ENCODE measurements at regions not wholly inside any gene's neighbourhood (a gene's known extent, or its start where the extent isn't known, plus 50 kb on each side); places are given as distances from the start of the nearest gene placed in this dataset.

GRCh38 chr15:47337836-47338235, 379.5 kb upstream of the SEMA6D start:
- no peak overlapping the region for H3K4me3 ChIP-seq

GRCh38 chr15:47338771-47339170, 378.5 kb upstream of the SEMA6D start:
- no peaks in the 10 kb centered on the region for H3K36me3 ChIP-seq
- TF ChIP-seq, protein P1, sequence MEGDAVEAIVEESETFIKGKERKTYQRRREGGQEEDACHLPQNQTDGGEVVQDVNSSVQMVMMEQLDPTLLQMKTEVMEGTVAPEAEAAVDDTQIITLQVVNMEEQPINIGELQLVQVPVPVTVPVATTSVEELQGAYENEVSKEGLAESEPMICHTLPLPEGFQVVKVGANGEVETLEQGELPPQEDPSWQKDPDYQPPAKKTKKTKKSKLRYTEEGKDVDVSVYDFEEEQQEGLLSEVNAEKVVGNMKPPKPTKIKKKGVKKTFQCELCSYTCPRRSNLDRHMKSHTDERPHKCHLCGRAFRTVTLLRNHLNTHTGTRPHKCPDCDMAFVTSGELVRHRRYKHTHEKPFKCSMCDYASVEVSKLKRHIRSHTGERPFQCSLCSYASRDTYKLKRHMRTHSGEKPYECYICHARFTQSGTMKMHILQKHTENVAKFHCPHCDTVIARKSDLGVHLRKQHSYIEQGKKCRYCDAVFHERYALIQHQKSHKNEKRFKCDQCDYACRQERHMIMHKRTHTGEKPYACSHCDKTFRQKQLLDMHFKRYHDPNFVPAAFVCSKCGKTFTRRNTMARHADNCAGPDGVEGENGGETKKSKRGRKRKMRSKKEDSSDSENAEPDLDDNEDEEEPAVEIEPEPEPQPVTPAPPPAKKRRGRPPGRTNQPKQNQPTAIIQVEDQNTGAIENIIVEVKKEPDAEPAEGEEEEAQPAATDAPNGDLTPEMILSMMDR (IDR thresholded peaks at IDR 0.05; ENCODE audit: borderline replicate concordance): no peak
- no peaks in the 10 kb centered on the region for H3K4me1 ChIP-seq
- H3K9me3 ChIP-seq (replicated peaks): no peaks in the 10 kb centered on the region
- no peaks in the 10 kb centered on the region for H3K27me3 ChIP-seq (ENCODE audit: low read depth)
- H3K4me3 ChIP-seq: no peak overlapping the region
- H3K27ac ChIP-seq (replicated peaks): no peak overlapping the region
- DNase-seq: no peak
- intact Hi-C loops (cut with micrococcal nuclease): no loop called here

More at GRCh38 chr15:47337836-47338235, 379.5 kb upstream of the SEMA6D start:
- intact Hi-C loops (cut with micrococcal nuclease): no loop called here
- H3K4me1 ChIP-seq: no peaks in the 10 kb centered on the region
- H3K9me3 ChIP-seq (replicated peaks): no peaks in the 10 kb centered on the region
- H3K36me3 ChIP-seq: no peaks in the 10 kb centered on the region
- H3K27me3 ChIP-seq (ENCODE audit: low read depth): no peaks in the 10 kb centered on the region
- DNase-seq: no peak
- no peak overlapping the region for H3K27ac ChIP-seq (replicated peaks)
- TF ChIP-seq, protein P1 (IDR thresholded peaks at IDR 0.05; ENCODE audit: borderline replicate concordance): no peak

- H3K36me3 ChIP-seq: no peaks in the 10 kb centered on the region
- TF ChIP-seq, protein P1 (IDR thresholded peaks at IDR 0.05; ENCODE audit: borderline replicate concordance): no peak
- no peaks in the 10 kb centered on the region for H3K9me3 ChIP-seq (replicated peaks)
- no peak for DNase-seq
- no peaks in the 10 kb centered on the region for H3K4me1 ChIP-seq
- no peak overlapping the region for H3K4me3 ChIP-seq
- intact Hi-C loops (cut with micrococcal nuclease): no loop called here
- no peaks in the 10 kb centered on the region for H3K27me3 ChIP-seq (ENCODE audit: low read depth)
- H3K27ac ChIP-seq (replicated peaks): no peak overlapping the region
These were observed 377.3 kb upstream of the SEMA6D start for GRCh38 chr15:47339800-47340570.

- no peaks in the 10 kb centered on the region for H3K4me1 ChIP-seq
- no peaks in the 10 kb centered on the region for H3K27me3 ChIP-seq (ENCODE audit: low read depth)
- DNase-seq: no peak
- no peaks in the 10 kb centered on the region for H3K9me3 ChIP-seq (replicated peaks)
- no peak overlapping the region for H3K4me3 ChIP-seq
- H3K36me3 ChIP-seq: no peaks in the 10 kb centered on the region
- intact Hi-C loops (cut with micrococcal nuclease): no loop called here
- H3K27ac ChIP-seq (replicated peaks): no peak overlapping the region
- TF ChIP-seq, protein P1 (IDR thresholded peaks at IDR 0.05; ENCODE audit: borderline replicate concordance): no peak
These were observed 376.8 kb upstream of the SEMA6D start for GRCh38 chr15:47340571-47340920.

- DNase-seq: no peak
- TF ChIP-seq, protein P1 (IDR thresholded peaks at IDR 0.05; ENCODE audit: borderline replicate concordance): no peak
- no peaks in the 10 kb centered on the region for H3K36me3 ChIP-seq
- H3K27me3 ChIP-seq (ENCODE audit: low read depth): no peaks in the 10 kb centered on the region
- intact Hi-C loops (cut with micrococcal nuclease): no loop called here
- no peaks in the 10 kb centered on the region for H3K4me1 ChIP-seq
- H3K9me3 ChIP-seq (replicated peaks): no peaks in the 10 kb centered on the region
- no peak overlapping the region for H3K4me3 ChIP-seq
- H3K27ac ChIP-seq (replicated peaks): no peak overlapping the region
These were observed 368.1 kb upstream of the SEMA6D start for GRCh38 chr15:47349179-47349578.
